Lower lobe of right lung (tissue), 2 donors: ENCODE measurements at regions not wholly inside any gene's neighbourhood (a gene's known extent, or its start where the extent isn't known, plus 50 kb on each side); places are given as distances from the start of the nearest gene placed in this dataset.

Experiments used
- ATAC-seq, 2 donors: fragments of 200-7000 bp; cut with Tn5 transposase; one replicate each; pipeline ENCODE4 v1.9.1; 2020 to 2022; ENCODE audit warnings: mild to moderate bottlenecking in 2 of 2, moderate library complexity in 2 of 2
- DNase-seq: peaks from one replicate; pipeline ENCODE4 v3.0.0-alpha.2; 2020
- H3K27ac ChIP-seq: fragments of 200-600 bp; one replicate; pipeline ENCODE4 v1.8.0; 2022
- H3K27me3 ChIP-seq: fragments of 200-600 bp; one replicate; pipeline ENCODE4 v1.8.0; 2022; ENCODE audit warnings: low read depth
- H3K36me3 ChIP-seq: fragments of 200-600 bp; one replicate; pipeline ENCODE4 v1.8.0; 2022; ENCODE audit warnings: mild to moderate bottlenecking
- H3K4me1 ChIP-seq: fragments of 200-600 bp; one replicate; pipeline ENCODE4 v1.8.0; 2022
- H3K4me3 ChIP-seq: fragments of 200-600 bp; one replicate; pipeline ENCODE4 v1.8.0; 2022; ENCODE audit warnings: mild to moderate bottlenecking
- H3K9me3 ChIP-seq: fragments of 200-600 bp; one replicate; pipeline ENCODE4 v1.8.0; 2022
- intact Hi-C: fragments of 100-400 bp; cut with DNase I; formaldehyde crosslinking; loops from one replicate; pipeline ENCODE4 v1.11.0; 2022
- TF ChIP-seq, protein P1 (sequence below): fragments of 200-600 bp; IDR thresholded peaks from one replicate; pipeline ENCODE4 v1.8.0; 2022; ENCODE audit warnings: antibody characterized with exemption, mild to moderate bottlenecking
- donor health status: DM: no; HTN: yes; CAD: no; lungs with severe emphysema.

DNA sequence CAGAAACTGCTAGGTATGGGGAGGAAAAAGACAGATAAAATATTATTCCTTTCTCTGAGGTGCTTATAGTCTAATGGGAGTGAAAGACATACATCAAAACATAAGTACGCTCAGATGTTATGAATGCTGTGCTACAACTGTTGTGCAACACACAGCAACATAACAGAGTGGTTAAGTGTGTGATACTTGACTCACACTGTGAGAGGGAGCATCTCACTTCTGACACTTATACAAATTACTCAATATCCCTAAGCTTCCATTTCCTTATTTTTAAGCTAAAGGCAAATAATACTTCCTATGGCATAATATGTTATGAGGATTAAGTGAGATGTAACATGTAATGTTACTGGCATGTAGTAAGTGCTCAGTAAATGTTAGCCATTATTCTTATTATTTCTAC is 110.6 kb upstream of the FER start:
- Histone ChIP-seq H3K9me3 (no peaks in the 10 kb centered on the region), H3K27me3 (no peaks in the 10 kb centered on the region), H3K27ac (no peak overlapping the region), H3K4me3 (no peak overlapping the region), H3K36me3 (no peaks in the 10 kb centered on the region), H3K4me1 (no peaks in the 10 kb centered on the region)
- ATAC-seq (peak in 1 of 2 donors; percentile 50), DNase-seq (no peak)
- intact Hi-C loops = no loop called here
- TF ChIP-seq, protein P1, sequence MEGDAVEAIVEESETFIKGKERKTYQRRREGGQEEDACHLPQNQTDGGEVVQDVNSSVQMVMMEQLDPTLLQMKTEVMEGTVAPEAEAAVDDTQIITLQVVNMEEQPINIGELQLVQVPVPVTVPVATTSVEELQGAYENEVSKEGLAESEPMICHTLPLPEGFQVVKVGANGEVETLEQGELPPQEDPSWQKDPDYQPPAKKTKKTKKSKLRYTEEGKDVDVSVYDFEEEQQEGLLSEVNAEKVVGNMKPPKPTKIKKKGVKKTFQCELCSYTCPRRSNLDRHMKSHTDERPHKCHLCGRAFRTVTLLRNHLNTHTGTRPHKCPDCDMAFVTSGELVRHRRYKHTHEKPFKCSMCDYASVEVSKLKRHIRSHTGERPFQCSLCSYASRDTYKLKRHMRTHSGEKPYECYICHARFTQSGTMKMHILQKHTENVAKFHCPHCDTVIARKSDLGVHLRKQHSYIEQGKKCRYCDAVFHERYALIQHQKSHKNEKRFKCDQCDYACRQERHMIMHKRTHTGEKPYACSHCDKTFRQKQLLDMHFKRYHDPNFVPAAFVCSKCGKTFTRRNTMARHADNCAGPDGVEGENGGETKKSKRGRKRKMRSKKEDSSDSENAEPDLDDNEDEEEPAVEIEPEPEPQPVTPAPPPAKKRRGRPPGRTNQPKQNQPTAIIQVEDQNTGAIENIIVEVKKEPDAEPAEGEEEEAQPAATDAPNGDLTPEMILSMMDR = no peak

DNA sequence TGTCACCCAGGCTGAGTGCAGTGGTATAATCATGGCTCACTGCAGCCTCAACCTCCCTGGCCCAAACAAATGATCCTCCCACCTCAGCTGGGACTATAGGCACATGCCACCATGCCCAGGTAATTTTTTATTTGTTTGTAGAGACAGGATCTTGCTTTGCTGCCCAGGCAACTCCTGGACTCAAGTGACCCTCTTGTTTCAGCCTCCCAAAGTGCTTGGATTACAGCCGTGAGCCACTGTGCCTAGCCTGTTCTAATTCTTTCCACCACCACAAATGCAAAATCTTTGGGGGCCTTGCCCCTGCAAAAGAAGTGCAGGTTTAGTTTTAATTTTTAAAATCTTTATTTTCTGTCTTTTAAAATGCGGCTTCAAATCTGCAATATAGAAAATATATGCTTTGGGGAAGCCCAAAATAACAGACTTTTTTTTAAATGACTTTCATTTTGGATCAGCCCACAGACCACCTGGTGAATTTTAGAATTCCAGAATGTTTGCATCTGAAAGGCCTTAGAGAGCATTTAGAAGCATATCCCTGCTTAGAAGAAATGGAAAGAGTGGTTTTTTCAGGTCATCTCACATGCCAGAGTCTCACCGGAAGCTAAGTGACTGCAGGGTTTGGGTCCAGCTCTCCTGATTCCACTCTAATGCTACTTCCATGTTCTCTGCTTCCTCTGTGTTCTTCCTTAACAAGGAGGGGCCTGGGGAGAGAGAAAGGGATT is 111.4 kb upstream of the FER start:
- no peak overlapping the region for H3K4me3 ChIP-seq
- no peaks in the 10 kb centered on the region for H3K36me3 ChIP-seq
- no peaks in the 10 kb centered on the region for H3K4me1 ChIP-seq
- TF ChIP-seq, protein P1 = no peak
- no peaks in the 10 kb centered on the region for H3K27me3 ChIP-seq
- H3K9me3 ChIP-seq = no peaks in the 10 kb centered on the region
- DNase-seq = no peak
- H3K27ac ChIP-seq = no peak overlapping the region
- no peak for ATAC-seq
- intact Hi-C loops = no loop called here

DNA sequence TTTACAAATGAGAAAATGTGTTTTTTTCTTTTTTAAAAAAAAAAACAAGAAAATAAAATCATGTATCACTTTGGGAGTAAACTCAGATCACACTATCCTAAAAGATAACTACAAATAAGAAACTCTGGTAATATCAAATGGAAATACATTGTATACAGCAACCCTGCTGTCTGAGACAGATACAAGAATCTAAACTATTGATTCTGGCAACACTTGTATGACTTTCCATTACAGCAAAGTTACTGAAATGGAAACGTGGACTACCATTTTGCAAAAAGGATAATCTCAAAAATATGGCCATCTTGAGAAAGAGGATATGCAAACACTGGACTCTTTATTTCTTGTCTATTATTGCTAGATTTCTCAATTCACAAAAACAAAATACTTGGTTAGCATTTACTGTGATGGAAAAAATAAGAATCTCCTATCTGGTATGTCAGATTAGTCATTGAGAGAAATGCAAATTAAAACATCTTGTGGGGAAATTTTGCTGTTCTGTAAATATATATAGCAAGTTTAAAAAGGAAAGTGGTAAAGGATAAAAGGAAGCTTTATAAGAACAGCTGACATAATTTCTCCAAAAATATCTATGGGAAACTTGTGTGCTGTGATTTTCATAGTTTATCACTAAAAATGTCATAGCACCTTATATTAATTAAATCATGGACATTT is 112.9 kb upstream of the FER start:
- no peaks in the 10 kb centered on the region for H3K4me1 ChIP-seq
- TF ChIP-seq, protein P1 = no peak
- DNase-seq (no peak), ATAC-seq (no peak)
- no peaks in the 10 kb centered on the region for H3K27me3 ChIP-seq
- H3K27ac ChIP-seq = no peak overlapping the region
- H3K36me3 ChIP-seq = no peaks in the 10 kb centered on the region
- intact Hi-C loops = no loop called here
- H3K4me3 ChIP-seq = no peak overlapping the region
- H3K9me3 ChIP-seq = no peaks in the 10 kb centered on the region

DNA sequence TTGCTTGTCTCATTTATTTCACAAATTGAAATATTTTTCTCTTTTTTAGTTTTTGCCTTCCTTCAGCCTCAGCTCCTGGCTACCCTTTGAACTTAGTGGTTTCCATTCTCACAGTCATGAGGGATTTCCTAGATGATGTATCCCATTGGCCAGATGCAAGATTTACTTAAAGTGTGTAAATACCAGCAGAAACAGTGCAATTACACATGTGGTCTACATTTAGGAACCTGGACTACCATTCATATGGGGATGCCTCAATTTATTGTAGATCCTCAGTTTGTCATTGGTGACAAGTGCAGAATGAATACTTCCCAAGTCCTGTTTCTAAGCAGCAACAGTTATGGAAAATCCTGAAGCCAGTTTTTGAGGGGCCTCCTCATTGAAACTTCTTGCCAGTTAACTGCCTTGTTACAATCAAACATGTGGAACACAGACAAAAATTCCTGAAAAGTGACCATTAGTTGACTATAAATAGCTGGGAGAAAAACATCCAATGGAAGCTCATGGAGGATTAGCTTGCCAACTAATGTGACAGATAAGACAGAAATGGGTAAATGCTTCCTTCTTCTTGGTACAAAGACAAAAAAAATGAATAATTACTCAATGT is 113.6 kb upstream of the FER start:
- no peak for DNase-seq
- TF ChIP-seq, protein P1 = no peak
- Histone ChIP-seq H3K27ac (no peak overlapping the region), H3K4me3 (no peak overlapping the region), H3K36me3 (no peaks in the 10 kb centered on the region), H3K9me3 (no peaks in the 10 kb centered on the region), H3K27me3 (no peaks in the 10 kb centered on the region), H3K4me1 (no peaks in the 10 kb centered on the region)
- ATAC-seq = no peak
- intact Hi-C loops = no loop called here

DNA sequence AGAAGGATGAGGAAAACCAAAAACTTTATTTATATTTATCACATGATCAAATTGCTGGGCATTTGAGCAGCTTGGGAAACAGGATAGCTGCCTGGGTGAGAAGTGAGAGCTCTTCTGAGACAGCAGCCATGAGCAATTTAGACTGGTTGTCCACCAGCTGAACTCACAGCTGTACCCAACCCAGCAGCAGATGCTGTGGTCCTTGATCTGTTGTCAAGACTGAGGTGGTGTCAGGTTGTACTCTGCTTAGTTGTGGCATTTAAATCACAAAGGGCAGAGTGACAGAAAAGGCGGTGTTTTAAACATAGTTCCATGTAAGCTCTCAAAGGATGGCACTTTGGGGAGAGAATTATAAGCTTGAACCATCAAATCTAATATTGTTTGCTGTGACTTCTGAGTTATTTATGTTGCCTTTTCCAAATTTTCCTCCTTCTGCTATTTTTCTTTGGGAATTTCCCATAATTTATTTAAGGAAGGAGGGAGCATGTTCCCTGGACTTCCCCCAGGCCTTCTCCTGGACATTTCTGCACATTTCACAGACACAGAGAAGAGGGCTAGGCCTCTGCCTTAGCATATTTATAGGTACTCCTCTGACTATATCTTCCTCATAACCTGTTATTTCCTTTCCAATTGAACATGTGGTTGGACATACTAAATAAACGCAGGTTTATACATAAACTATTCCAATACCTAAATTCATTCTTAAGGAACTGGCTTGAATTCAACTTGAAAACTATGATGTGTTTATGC is 117.7 kb upstream of the FER start:
- no peak overlapping the region for H3K27ac ChIP-seq
- H3K9me3 ChIP-seq = no peaks in the 10 kb centered on the region
- no peak for ATAC-seq
- H3K27me3 ChIP-seq = no peaks in the 10 kb centered on the region
- no peak overlapping the region for H3K4me3 ChIP-seq
- no peak for DNase-seq
- TF ChIP-seq, protein P1 = no peak
- intact Hi-C loops = no loop called here
- no peaks in the 10 kb centered on the region for H3K4me1 ChIP-seq
- H3K36me3 ChIP-seq = no peaks in the 10 kb centered on the region
